ENCODE measurements at regions not wholly inside any gene's neighbourhood (a gene's known extent, or its start where the extent isn't known, plus 50 kb on each side); places are given as distances from the start of the nearest gene placed in this dataset.

DNA sequence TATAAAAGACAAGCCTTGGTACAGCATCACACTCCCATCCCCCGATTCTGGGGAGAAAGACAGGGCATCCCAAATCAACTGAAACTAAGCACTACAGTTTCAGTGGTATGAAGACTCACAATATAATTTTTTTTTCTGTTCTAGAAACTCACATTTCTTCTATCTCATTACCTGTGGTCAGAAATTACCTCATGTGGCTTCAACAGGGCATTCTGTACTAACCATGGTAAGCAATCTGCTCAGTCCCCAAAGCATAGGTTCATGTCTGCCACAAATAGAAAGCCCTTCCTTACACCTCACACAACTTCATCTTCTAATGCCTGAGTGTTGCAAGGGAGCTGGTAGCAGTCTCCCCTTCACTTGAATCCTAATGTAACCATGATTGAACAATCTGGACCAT is 147.4 kb upstream of the POU2AF2 start:
- no peak for DNase-seq (ENCODE audit: extremely low read depth in 1 of 2, low read depth in 1 of 2)

GRCh38 chr11:111097191-111097590 is 148.3 kb upstream of the POU2AF2 start:
- DNase-seq (ENCODE audit: extremely low read depth in 1 of 2, low read depth in 1 of 2), result no peak

DNA sequence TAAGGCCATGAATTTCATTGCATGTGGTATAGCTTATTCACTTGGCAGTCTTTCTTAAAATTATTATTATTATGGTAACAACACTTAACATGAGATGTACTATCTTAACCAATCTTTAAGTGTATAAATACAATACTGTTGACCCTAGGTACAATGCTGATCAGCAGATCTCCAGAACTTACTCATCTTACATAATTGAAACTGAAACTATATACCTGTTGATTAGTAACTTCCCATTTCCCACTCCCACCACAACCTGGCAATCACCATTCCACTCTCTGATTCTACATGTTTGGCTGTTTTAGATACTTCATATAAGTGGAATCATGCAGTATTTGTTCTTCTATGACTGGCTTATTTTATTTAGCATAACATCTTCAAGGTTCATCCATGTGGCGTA is 150.2 kb upstream of the POU2AF2 start:
- no peak for DNase-seq (ENCODE audit: extremely low read depth in 1 of 2, low read depth in 1 of 2)

DNA sequence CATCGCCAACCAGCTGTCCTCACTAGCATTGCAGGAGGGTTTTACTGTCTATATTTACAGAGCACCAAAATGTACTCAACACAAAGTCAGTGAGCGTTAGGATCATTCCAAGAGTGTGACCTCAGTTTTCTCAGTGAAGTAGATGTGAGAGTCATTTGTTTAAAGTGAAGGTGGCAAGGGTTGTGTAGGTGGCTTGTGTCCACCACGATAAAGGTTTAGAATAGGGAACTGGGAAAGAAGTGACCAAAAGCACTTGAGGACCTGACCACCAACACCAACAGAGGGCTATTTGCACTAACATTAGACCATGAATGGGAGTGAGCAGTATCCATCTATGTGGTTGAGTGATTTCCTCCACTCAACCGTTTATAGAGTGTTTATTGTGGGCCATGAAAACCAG is 152.5 kb upstream of the POU2AF2 start:
- no peak for DNase-seq (ENCODE audit: extremely low read depth in 1 of 2, low read depth in 1 of 2)

- DNase-seq (ENCODE audit: extremely low read depth in 1 of 2, low read depth in 1 of 2), result no peak
Measured at GRCh38 chr11:111091321-111091938, 154.1 kb upstream of the POU2AF2 start.

- DNase-seq (ENCODE audit: extremely low read depth in 1 of 2, low read depth in 1 of 2), result no peak
Measured at GRCh38 chr11:111089759-111090158, 155.8 kb upstream of the POU2AF2 start.

GRCh38 chr11:111088847-111089355 is 156.6 kb upstream of the POU2AF2 start:
- DNase-seq (ENCODE audit: extremely low read depth in 1 of 2, low read depth in 1 of 2), result no peak

DNA sequence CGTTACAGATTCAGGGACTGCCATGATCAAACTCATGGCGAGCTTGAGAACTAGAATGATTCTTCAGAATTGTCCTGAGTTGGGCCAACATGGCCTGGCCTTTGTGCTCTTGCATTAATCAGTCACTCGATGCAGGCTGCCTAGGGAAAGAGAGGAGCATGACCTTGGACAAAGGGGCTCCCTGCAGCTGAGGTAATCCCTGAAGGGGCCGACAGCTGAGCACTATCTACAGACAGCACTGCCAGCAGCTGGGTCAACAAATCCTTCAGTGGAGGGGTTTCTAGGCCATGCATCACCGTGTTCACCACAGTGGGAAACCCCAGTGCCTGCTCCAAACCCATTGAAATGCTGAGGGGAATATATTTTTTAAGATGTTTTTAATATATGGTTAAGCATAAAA is 159.5 kb upstream of the POU2AF2 start:
- no peak for DNase-seq (ENCODE audit: extremely low read depth in 1 of 2, low read depth in 1 of 2)

- DNase-seq (ENCODE audit: extremely low read depth in 1 of 2, low read depth in 1 of 2), result no peak
Measured at GRCh38 chr11:111082664-111083063, 162.9 kb upstream of the POU2AF2 start.

GRCh38 chr11:111081021-111081511 is 164.5 kb upstream of the POU2AF2 start:
- no peak for DNase-seq (ENCODE audit: extremely low read depth in 1 of 2, low read depth in 1 of 2)

- DNase-seq (ENCODE audit: extremely low read depth in 1 of 2, low read depth in 1 of 2), result no peak
Measured at GRCh38 chr11:111077530-111078322, 167.8 kb upstream of the POU2AF2 start.

DNA sequence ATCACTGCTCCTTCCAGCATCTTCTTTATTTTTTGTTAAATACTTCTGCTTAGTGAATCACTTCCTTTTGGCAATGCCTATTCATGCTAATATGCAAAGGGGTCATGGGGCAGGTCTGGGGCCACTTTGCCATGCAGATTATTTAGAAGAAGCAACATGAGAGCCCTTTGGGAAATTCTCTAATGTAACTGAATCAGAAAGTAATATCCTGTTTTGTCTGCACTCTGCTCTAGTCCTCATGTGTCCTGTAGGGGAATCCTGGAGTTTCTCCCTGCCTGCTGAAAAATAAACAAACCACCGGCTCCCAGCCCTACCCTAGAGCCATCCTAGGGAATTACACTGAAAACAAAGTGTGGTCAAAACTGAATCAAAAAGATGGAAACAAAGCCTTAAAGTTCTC is 176.5 kb upstream of the POU2AF2 start:
- DNase-seq (ENCODE audit: extremely low read depth in 1 of 2, low read depth in 1 of 2), result no peak

DNA sequence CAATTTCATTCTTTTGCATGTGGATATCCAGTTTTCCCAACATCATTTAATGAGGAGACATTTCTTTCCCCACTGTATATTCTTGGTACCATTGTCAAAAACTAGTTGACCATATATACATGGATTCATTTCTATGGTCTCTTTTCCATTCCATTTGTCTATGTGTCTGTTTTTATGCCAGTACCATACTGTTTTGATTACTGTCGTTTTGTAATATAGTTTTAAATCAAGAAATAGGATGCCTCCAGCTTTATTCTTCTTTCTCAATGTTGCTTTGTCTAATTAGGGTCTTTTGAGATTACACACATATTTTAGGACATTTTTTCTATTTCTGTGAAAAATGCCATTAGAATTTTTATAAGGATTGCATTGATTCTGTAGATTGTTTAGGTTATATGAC is 177.5 kb upstream of the POU2AF2 start:
- no peak for DNase-seq (ENCODE audit: extremely low read depth in 1 of 2, low read depth in 1 of 2)

DNA sequence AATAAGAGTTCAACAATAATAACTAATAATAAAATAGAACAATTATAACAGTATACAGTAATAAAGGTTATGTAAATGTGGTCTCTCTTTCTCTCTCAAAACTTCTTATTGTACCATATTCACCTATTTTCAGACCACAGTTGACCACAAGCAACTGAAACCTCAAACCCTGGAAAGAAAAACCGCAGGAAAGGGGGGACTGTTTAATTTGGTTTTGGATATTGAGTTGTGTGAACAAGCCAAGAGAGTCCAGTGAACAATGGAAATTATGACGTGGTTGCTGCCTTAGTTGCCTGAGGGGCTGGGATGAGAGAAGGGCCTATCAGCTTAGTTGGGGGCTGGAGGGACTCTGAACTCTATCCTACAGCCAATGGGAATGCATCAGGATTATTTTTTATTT is 178.7 kb upstream of the POU2AF2 start:
- no peak for DNase-seq (ENCODE audit: extremely low read depth in 1 of 2, low read depth in 1 of 2)

DNA sequence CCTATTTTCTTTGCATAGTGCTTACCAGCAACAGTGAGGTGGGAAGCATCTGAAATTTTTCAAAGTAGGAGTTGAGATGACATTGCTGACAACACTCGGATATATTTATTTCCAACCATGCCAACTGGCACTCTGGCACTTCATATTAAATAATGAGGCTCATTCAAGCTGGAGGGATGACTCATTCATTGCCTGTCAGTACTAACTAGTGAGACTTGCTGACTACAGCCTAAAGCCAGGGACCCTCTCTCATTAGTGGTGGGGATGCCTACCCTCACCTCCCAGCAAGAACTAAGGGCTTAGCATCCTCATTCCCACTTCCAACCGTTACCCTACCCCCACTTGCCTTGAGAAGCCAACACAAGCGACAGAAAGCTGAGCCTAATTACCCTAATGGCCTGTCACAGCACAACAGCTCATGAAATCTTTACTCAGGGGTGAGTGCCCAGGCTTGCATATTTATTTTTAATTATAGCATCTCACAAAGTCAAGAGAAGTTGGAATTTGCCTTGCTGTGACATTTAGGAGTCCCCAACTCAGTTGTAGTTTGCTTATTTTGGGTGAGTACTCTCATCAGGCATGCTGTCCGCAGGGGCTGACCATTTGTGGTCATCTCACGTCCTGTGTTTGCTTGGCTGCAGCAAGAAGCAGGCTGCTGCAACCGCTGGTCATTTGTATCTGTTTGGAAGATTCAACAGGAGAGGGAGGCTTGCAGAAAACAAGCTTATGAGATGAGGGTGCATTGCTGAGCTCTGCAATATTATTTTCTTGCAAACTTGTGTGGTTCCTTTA is 181.6 kb upstream of the POU2AF2 start:
- DNase-seq (ENCODE audit: extremely low read depth in 1 of 2, low read depth in 1 of 2), result no peak

- DNase-seq (ENCODE audit: extremely low read depth in 1 of 2, low read depth in 1 of 2), result no peak
Measured at GRCh38 chr11:111062420-111062819, 183.1 kb upstream of the POU2AF2 start.

GRCh38 chr11:111059726-111060125 is 185.8 kb upstream of the POU2AF2 start:
- no peak for DNase-seq (ENCODE audit: extremely low read depth in 1 of 2, low read depth in 1 of 2)

GRCh38 chr11:111049131-111049530 is 196.4 kb upstream of the POU2AF2 start:
- DNase-seq (ENCODE audit: extremely low read depth in 1 of 2, low read depth in 1 of 2), result no peak

- DNase-seq (ENCODE audit: extremely low read depth in 1 of 2, low read depth in 1 of 2), result no peak
Measured at GRCh38 chr11:111047374-111047773, 198.2 kb upstream of the POU2AF2 start.

- no peak for DNase-seq (ENCODE audit: extremely low read depth in 1 of 2, low read depth in 1 of 2)
Measured at GRCh38 chr11:111046291-111046690, 199.2 kb upstream of the POU2AF2 start.

GRCh38 chr11:111045874-111046273 is 199.7 kb upstream of the POU2AF2 start:
- no peak for DNase-seq (ENCODE audit: extremely low read depth in 1 of 2, low read depth in 1 of 2)
